ENCODE measurements at regions not wholly inside any gene's neighbourhood (a gene's known extent, or its start where the extent isn't known, plus 50 kb on each side); places are given as distances from the start of the nearest gene placed in this dataset.

DNA sequence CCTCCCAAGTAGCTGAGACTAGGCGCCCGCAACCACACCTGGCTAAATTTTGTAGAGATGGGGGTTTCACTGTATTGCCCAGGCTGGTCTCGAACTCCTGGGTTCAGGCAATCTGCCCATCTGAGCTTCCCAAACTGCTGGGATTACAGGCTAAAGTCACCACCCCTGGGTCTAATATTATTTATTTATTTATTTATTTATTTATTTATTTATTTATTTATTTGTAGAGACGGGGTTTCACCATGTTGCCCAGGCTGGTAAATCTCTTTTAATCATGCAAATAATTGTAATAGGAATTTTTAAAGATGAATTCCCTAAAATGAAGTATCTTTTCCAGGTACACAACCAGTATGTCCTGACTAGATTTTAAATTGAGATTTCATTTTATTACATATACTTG lies 761.8 kb downstream of the TRAM1L1 start:
- TF ChIP-seq, protein P1, sequence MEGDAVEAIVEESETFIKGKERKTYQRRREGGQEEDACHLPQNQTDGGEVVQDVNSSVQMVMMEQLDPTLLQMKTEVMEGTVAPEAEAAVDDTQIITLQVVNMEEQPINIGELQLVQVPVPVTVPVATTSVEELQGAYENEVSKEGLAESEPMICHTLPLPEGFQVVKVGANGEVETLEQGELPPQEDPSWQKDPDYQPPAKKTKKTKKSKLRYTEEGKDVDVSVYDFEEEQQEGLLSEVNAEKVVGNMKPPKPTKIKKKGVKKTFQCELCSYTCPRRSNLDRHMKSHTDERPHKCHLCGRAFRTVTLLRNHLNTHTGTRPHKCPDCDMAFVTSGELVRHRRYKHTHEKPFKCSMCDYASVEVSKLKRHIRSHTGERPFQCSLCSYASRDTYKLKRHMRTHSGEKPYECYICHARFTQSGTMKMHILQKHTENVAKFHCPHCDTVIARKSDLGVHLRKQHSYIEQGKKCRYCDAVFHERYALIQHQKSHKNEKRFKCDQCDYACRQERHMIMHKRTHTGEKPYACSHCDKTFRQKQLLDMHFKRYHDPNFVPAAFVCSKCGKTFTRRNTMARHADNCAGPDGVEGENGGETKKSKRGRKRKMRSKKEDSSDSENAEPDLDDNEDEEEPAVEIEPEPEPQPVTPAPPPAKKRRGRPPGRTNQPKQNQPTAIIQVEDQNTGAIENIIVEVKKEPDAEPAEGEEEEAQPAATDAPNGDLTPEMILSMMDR (IDR thresholded peaks at IDR 0.05), result no peak
- TF ChIP-seq POLR2A (IDR thresholded peaks at IDR 0.05) (no peak), POLR2AphosphoS5 (IDR thresholded peaks at IDR 0.05; ENCODE audit: insufficient read depth in 1 of 2, low read depth in 1 of 2) (no peak)

All from vagina (tissue), 2 donors.